Activated T-cell treated with anti-CD3 and anti-CD28 coated beads, Interleukin-2, amount 50 U/mL, for 72 hours (primary cell): ENCODE measurements at regions not wholly inside any gene's neighbourhood (a gene's known extent, or its start where the extent isn't known, plus 50 kb on each side); places are given as distances from the start of the nearest gene placed in this dataset.

Experiments used
- ATAC-seq, 2 donors: fragments of 150-1000 bp; cut with Tn5 transposase; replicated peaks in 1 of 2; 2 replicates each; pipeline ENCODE4 v1.10.0; 2021; ENCODE audit warnings: moderate library complexity in 2 of 2, mild to moderate bottlenecking in 1 of 2
- DNase-seq, 2 donors: peaks; one replicate each; pipeline ENCODE4 v3.0.0; 2021 to 2022; ENCODE audit warnings: mixed read lengths in 1 of 2
- H3K27ac Mint-ChIP-seq: one replicate; pipeline ENCODE4 v1.8.0; 2022; ENCODE audit warnings: mild to moderate bottlenecking, moderate library complexity, mixed read lengths
- H3K27me3 Mint-ChIP-seq: one replicate; pipeline ENCODE4 v1.8.0; 2022; ENCODE audit warnings: low read depth, mixed read lengths
- H3K36me3 Mint-ChIP-seq, 2 donors: one replicate each; pipeline ENCODE4 v1.8.0; 2022; ENCODE audit warnings: mixed read lengths in 2 of 2, mild to moderate bottlenecking in 1 of 2; ENCODE audit not compliant: insufficient read depth in 2 of 2
- H3K4me1 Mint-ChIP-seq: one replicate; pipeline ENCODE4 v1.8.0; 2022; ENCODE audit warnings: low read depth, mixed read lengths
- H3K4me3 Mint-ChIP-seq, 2 donors: one replicate each; pipeline ENCODE4 v1.8.0; 2022; ENCODE audit warnings: mild to moderate bottlenecking in 2 of 2, mixed read lengths in 2 of 2, moderate library complexity in 2 of 2
- H3K9me3 Mint-ChIP-seq, 2 donors: one replicate each; pipeline ENCODE4 v1.8.0; 2022; ENCODE audit warnings: mixed read lengths in 2 of 2

- H3K27me3 Mint-ChIP-seq: no peaks in the 10 kb centered on the region
- ATAC-seq: no peak
- no peak overlapping the region for H3K27ac Mint-ChIP-seq
These were observed 209.1 kb upstream of the RBMS1 start for GRCh38 chr2:160702754-160703153.

GRCh38 chr2:160703648-160704585 is 210.3 kb upstream of the RBMS1 start:
- no peaks in the 10 kb centered on the region for H3K27me3 Mint-ChIP-seq

More at GRCh38 chr2:160702754-160703153, 209.1 kb upstream of the RBMS1 start:
- Mint-ChIP-seq H3K4me3 (no peak overlapping the region), H3K36me3 (no peaks in the 10 kb centered on the region), H3K9me3 (peaks cover 0 to 3% of the 10 kb centered on the region in 2 donors), H3K4me1 (peaks cover 16% of the 10 kb centered on the region)
- no peak for DNase-seq

GRCh38 chr2:160715428-160715827 is 221.8 kb upstream of the RBMS1 start:
- no peaks in the 10 kb centered on the region for H3K36me3 Mint-ChIP-seq
- H3K9me3 Mint-ChIP-seq: peaks cover 0 to 3% of the 10 kb centered on the region in 2 donors
- H3K4me3 Mint-ChIP-seq: no peak overlapping the region
- DNase-seq (no peak), ATAC-seq (no peak)
- H3K27ac Mint-ChIP-seq: no peak overlapping the region
- H3K27me3 Mint-ChIP-seq: no peaks in the 10 kb centered on the region
- H3K4me1 Mint-ChIP-seq: no peaks in the 10 kb centered on the region

More at GRCh38 chr2:160703648-160704585, 210.3 kb upstream of the RBMS1 start:
- no peaks in the 10 kb centered on the region for H3K36me3 Mint-ChIP-seq
- ATAC-seq (peak; percentile 80 to 88), DNase-seq (peak; percentile 34 to 42)
- H3K4me1 Mint-ChIP-seq: peaks cover 16% of the 10 kb centered on the region
- no peak overlapping the region for H3K27ac Mint-ChIP-seq
- peaks cover 0 to 4% of the 10 kb centered on the region in 2 donors for H3K9me3 Mint-ChIP-seq
- H3K4me3 Mint-ChIP-seq: peak overlapping the region; percentile 1 to 41

- H3K27ac Mint-ChIP-seq: no peak overlapping the region
- ATAC-seq (no peak), DNase-seq (no peak)
- no peak overlapping the region for H3K4me3 Mint-ChIP-seq
- no peaks in the 10 kb centered on the region for H3K4me1 Mint-ChIP-seq
- no peaks in the 10 kb centered on the region for H3K36me3 Mint-ChIP-seq
- no peaks in the 10 kb centered on the region for H3K27me3 Mint-ChIP-seq
- H3K9me3 Mint-ChIP-seq: peaks cover 0 to 3% of the 10 kb centered on the region in 2 donors
These were observed 225.5 kb upstream of the RBMS1 start for GRCh38 chr2:160719116-160719515.

- no peaks in the 10 kb centered on the region for H3K27me3 Mint-ChIP-seq
- peaks cover 2 to 3% of the 10 kb centered on the region in 2 donors for H3K9me3 Mint-ChIP-seq
- H3K27ac Mint-ChIP-seq: no peak overlapping the region
- no peak for ATAC-seq
- no peak overlapping the region for H3K4me3 Mint-ChIP-seq
- no peak for DNase-seq
- no peaks in the 10 kb centered on the region for H3K36me3 Mint-ChIP-seq
- no peaks in the 10 kb centered on the region for H3K4me1 Mint-ChIP-seq
These were observed 226.5 kb upstream of the RBMS1 start for GRCh38 chr2:160720098-160720497.

- Mint-ChIP-seq H3K27ac (no peak overlapping the region), H3K4me1 (no peaks in the 10 kb centered on the region), H3K9me3 (peaks cover 2 to 5% of the 10 kb centered on the region in 2 donors), H3K4me3 (no peak overlapping the region), H3K27me3 (no peaks in the 10 kb centered on the region), H3K36me3 (peaks cover 0 to 3% of the 10 kb centered on the region in 2 donors)
- no peak for ATAC-seq
- DNase-seq: no peak
These were observed 227.8 kb upstream of the RBMS1 start for GRCh38 chr2:160721089-160722040.

GRCh38 chr2:160726046-160726445 is 232.4 kb upstream of the RBMS1 start:
- ATAC-seq (no peak), DNase-seq (no peak)
- H3K9me3 Mint-ChIP-seq: peaks cover 2 to 5% of the 10 kb centered on the region in 2 donors
- H3K27ac Mint-ChIP-seq: no peak overlapping the region
- no peak overlapping the region for H3K4me3 Mint-ChIP-seq
- H3K36me3 Mint-ChIP-seq: peaks cover 0 to 3% of the 10 kb centered on the region in 2 donors
- H3K4me1 Mint-ChIP-seq: no peaks in the 10 kb centered on the region
- H3K27me3 Mint-ChIP-seq: no peaks in the 10 kb centered on the region

GRCh38 chr2:160730296-160730995 is 236.8 kb upstream of the RBMS1 start:
- DNase-seq: no peak
- Mint-ChIP-seq H3K36me3 (peaks cover 0 to 3% of the 10 kb centered on the region in 2 donors), H3K27ac (no peak overlapping the region), H3K4me1 (no peaks in the 10 kb centered on the region), H3K4me3 (no peak overlapping the region), H3K27me3 (peaks cover 11% of the 10 kb centered on the region), H3K9me3 (peaks cover 0 to 3% of the 10 kb centered on the region in 2 donors)
- ATAC-seq: no peak

- Mint-ChIP-seq H3K4me3 (no peak overlapping the region), H3K9me3 (peaks cover 0 to 1% of the 10 kb centered on the region in 2 donors), H3K27ac (no peak overlapping the region), H3K27me3 (peaks cover 11% of the 10 kb centered on the region), H3K4me1 (no peaks in the 10 kb centered on the region), H3K36me3 (no peaks in the 10 kb centered on the region)
- no peak for ATAC-seq
- DNase-seq: no peak
These were observed 237.8 kb upstream of the RBMS1 start for GRCh38 chr2:160731415-160731814.

- H3K27ac Mint-ChIP-seq: no peak overlapping the region
- H3K4me1 Mint-ChIP-seq: no peaks in the 10 kb centered on the region
- H3K4me3 Mint-ChIP-seq: no peak overlapping the region
- DNase-seq (no peak), ATAC-seq (no peak)
- peaks cover 0 to 1% of the 10 kb centered on the region in 2 donors for H3K9me3 Mint-ChIP-seq
- no peaks in the 10 kb centered on the region for H3K36me3 Mint-ChIP-seq
- peaks cover 11% of the 10 kb centered on the region for H3K27me3 Mint-ChIP-seq
These were observed 238.2 kb upstream of the RBMS1 start for GRCh38 chr2:160731856-160732255.

GRCh38 chr2:160735696-160736095 is 242.1 kb upstream of the RBMS1 start:
- H3K36me3 Mint-ChIP-seq: no peaks in the 10 kb centered on the region
- H3K27me3 Mint-ChIP-seq: peaks cover 11% of the 10 kb centered on the region
- ATAC-seq: no peak
- no peaks in the 10 kb centered on the region for H3K4me1 Mint-ChIP-seq
- no peak overlapping the region for H3K27ac Mint-ChIP-seq
- H3K4me3 Mint-ChIP-seq: no peak overlapping the region
- H3K9me3 Mint-ChIP-seq: peaks cover 0 to 1% of the 10 kb centered on the region in 2 donors
- no peak for DNase-seq

- no peak for DNase-seq
- Mint-ChIP-seq H3K4me3 (no peak overlapping the region), H3K36me3 (no peaks in the 10 kb centered on the region), H3K27ac (no peak overlapping the region), H3K9me3 (peaks cover 0 to 1% of the 10 kb centered on the region in 2 donors), H3K4me1 (no peaks in the 10 kb centered on the region), H3K27me3 (peaks cover 11% of the 10 kb centered on the region)
- ATAC-seq: no peak
These were observed 242.8 kb upstream of the RBMS1 start for GRCh38 chr2:160736148-160737028.
